GM12865 (cell line): ENCODE measurements at regions not wholly inside any gene's neighbourhood (a gene's known extent, or its start where the extent isn't known, plus 50 kb on each side); places are given as distances from the start of the nearest gene placed in this dataset.

ENCODE experiments used
- DNase-seq: peaks from one replicate; pipeline ENCODE4 v3.0.0; 2010; ENCODE audit warnings: low read depth
- H3K4me3 ChIP-seq: 2 replicates; pipeline ENCODE4 v1.5.1; 2011; ENCODE audit warnings: mild to moderate bottlenecking, low read depth, low read length, control low read depth
- TF ChIP-seq, protein P1 (sequence below): IDR thresholded peaks from 2 replicates; pipeline ENCODE4 v1.5.1; 2011; ENCODE audit warnings: low read length, control low read depth, low read depth, inconsistent platforms; ENCODE audit not compliant: insufficient read depth; ENCODE audit errors: missing control alignments

DNA sequence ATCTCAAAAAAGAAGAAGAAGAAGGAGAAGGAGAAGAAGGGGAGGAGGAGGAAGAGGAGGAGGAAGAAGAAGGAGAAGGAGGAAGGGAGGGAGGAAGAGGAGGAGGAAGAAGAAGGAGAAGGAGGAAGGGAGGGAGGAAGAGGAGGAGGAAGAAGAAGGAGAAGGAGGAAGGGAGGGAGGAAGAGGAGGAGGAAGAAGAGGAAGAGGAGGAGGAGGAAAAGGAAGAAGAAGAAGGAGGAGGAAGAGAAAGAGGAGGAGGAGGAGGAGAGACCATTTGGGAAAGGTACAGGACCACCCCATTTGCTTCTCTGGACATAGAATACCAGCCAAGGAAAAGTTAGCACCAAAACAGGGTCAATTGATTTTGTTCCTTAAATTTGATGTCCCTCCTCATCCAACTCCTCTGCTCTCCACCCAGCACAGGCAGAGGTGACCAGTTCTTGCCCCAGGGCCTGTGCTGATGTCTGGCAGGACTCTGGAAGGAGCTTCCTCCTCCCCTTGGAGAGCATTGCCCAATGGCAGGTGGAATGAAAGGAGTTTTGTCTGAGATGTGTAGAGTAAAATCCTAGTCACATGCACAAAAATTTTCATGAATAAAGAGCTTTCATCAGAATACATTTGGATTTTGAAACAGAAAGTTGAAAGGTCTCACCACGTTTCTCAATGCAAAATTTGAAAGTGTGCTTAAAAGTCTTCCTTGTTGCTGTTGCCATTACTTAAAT lies 182.9 kb downstream of the LY86 start:
- no peak for DNase-seq
- TF ChIP-seq, protein P1, sequence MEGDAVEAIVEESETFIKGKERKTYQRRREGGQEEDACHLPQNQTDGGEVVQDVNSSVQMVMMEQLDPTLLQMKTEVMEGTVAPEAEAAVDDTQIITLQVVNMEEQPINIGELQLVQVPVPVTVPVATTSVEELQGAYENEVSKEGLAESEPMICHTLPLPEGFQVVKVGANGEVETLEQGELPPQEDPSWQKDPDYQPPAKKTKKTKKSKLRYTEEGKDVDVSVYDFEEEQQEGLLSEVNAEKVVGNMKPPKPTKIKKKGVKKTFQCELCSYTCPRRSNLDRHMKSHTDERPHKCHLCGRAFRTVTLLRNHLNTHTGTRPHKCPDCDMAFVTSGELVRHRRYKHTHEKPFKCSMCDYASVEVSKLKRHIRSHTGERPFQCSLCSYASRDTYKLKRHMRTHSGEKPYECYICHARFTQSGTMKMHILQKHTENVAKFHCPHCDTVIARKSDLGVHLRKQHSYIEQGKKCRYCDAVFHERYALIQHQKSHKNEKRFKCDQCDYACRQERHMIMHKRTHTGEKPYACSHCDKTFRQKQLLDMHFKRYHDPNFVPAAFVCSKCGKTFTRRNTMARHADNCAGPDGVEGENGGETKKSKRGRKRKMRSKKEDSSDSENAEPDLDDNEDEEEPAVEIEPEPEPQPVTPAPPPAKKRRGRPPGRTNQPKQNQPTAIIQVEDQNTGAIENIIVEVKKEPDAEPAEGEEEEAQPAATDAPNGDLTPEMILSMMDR = no peak
- H3K4me3 ChIP-seq = no peak overlapping the region

GRCh38 chr6:6771964-6772363 lies 183.4 kb downstream of the LY86 start:
- DNase-seq = no peak
- H3K4me3 ChIP-seq = no peak overlapping the region
- TF ChIP-seq, protein P1 = no peak

DNA sequence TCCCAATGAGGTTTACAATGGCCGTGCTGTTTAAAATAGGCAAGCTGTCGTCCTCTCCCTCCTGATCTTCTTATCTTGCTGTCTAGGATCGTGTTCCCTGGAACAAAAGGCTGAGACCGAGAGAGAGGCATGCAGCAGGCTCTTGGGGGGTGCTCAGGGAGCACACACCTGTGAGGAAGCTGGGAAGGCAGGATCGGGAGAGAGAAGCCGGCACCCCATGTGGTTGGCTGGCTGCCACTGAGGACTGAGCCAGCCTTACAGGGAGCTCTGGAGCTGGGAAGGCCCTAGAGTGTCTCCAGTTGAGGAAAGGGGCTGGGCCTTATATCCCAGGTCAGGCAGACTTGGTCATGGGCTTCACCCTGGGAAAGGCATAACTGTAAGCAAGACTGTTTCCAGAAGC lies 184.2 kb downstream of the LY86 start:
- no peak overlapping the region for H3K4me3 ChIP-seq
- TF ChIP-seq, protein P1 = no peak
- no peak for DNase-seq

DNA sequence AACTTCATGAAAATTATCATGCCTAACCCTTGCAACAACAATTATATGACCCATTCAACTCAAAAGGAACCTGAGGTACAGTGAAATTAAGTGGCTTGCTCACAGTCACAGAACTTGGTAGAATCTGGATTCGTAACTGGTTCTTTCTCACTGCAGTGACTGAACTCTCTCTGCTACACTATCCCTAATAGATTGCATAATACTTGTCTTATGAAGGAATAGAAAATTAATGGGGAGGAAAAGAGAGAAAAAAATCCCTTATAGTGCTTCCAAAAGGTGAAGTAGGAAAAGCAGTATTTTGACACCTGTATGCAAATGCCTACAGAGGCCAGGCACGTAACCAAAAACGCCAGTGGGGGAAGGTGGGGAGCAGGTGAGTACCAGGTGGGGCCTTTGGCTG lies 186.6 kb downstream of the LY86 start:
- TF ChIP-seq, protein P1 = no peak
- H3K4me3 ChIP-seq = no peak overlapping the region
- no peak for DNase-seq

DNA sequence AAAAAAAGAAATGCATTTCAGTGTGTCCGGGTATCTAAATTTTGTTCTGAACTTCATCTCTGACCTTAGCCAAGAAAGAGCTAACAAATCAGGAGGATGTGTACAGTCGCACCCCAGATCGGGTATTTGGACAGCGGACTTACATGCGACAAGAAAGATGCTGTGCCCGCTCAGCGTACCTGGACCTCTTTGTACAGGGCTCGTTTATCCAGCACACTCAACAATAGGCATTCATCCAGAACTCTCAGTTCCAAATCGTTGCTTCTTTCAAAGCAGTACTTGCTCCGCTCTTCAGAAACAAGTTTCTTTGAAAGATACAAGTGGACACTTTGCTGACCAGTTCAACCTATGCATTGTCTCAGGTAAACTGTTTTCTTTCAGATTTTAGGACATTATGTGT lies 191.7 kb downstream of the LY86 start:
- no peak for DNase-seq
- no peak overlapping the region for H3K4me3 ChIP-seq
- TF ChIP-seq, protein P1 = no peak

DNA sequence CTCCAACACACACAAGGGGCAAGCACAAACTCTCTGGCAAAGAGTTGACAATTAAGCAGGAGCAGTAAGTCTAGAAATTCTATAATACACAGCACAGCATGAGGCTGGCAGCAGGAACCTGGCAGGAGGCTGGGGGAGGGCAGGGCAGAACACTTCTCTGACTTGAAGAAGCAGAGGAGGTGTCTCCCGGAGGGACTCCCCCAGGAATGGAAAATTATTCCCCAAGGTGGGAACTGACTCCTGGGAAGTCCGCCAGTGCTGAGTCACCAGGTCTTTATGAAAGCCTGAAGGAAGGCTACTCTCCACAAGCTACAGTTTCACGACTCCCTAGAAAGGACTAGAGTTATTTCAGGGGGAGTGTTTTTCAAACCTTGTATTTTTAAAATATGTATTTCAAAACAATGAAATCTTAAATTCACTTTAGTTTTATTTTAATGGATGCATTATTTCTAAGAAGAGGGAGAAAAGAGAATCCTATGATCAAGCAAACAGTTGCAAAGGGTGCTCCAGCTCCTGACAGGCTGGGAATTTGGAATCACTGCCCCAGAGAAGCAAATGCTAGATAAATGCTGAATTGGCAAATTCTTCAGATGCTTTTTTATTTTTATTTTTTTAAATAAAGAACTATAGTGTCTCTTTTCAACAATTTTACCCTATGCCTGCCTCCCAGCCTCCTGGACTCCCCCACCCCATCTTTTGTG lies 192.8 kb downstream of the LY86 start:
- DNase-seq = no peak
- TF ChIP-seq, protein P1 = no peak
- no peak overlapping the region for H3K4me3 ChIP-seq
